OCI-LY7 (cell line): ENCODE measurements at regions not wholly inside any gene's neighbourhood (a gene's known extent, or its start where the extent isn't known, plus 50 kb on each side); places are given as distances from the start of the nearest gene placed in this dataset.

Source experiments
- CTCF ChIP-seq: fragments of 200-600 bp; sonication (generic); conservative IDR thresholded peaks from 2 replicates; pipeline ENCODE4 v1.5.1; 2014; ENCODE audit warnings: mild to moderate bottlenecking, antibody characterized with exemption, low read length, moderate library complexity, mixed read lengths
- EZH2phosphoT487 ChIP-seq: fragments of 200-600 bp; sonication (generic); IDR thresholded peaks from 2 replicates; pipeline ENCODE4 v1.6.1; 2018; ENCODE audit warnings: low read depth, borderline replicate concordance, mild to moderate bottlenecking, mixed run types, antibody characterized with exemption, low read length, moderate library complexity, mixed read lengths

- TF ChIP-seq CTCF (peak; percentile 40), EZH2phosphoT487 (no peak)
Observed at GRCh38 chr5:159419576-159419975, 89.3 kb upstream of the IL12B start.
